ENCODE measurements at regions not wholly inside any gene's neighbourhood (a gene's known extent, or its start where the extent isn't known, plus 50 kb on each side); places are given as distances from the start of the nearest gene placed in this dataset.

- peak; percentile 16 for DNase-seq (ENCODE audit: low spot score)
Observed at GRCh38 chr1:188314557-188315137, 1485.9 kb downstream of the PLA2G4A start.

DNA sequence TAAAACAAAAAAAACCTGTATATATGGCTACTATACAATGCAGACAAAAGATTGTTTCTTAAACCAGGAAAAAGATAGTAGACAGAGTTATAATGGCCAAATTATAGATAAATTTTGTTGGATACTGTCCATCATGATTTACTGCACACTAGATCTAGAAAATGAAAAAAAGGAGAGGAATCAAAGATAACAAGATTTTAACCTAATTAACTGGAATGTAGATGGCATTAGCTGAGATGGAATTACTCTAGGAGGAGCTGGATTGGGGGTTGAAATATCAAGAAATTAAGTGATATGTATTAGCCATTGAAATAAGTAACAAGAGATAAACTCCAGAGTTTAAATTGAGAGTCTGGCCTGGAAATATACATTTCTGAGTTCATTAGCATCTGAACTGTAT is 1489.1 kb downstream of the PLA2G4A start:
- no peak for DNase-seq (ENCODE audit: low spot score)

DNA sequence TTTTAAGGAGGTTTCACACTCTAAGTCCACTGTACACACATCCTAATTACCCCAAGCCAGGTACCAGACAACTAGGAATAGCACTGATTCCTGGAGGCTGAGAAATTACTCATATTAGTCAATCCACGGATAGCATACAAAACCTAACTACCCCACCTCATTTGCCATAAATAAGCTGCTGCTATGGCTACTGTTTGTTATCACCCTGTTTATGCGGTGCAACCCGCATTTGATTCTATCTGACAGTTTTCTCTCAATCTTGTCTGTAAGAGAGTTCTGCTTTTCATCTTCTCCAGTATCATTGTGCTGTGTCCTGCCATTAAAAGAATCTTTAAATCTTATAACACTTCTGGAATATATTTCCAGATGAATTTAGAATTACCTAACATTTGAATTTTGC is 1496.5 kb downstream of the PLA2G4A start:
- DNase-seq (ENCODE audit: low spot score): no peak

- DNase-seq (ENCODE audit: low spot score): no peak
Observed at GRCh38 chr1:188343914-188344313, 1515.2 kb downstream of the PLA2G4A start.

GRCh38 chr1:188350104-188350503 is 1521.4 kb downstream of the PLA2G4A start:
- DNase-seq (ENCODE audit: low spot score): no peak

- no peak for DNase-seq (ENCODE audit: low spot score)
Observed at GRCh38 chr1:188355082-188355481, 1526.3 kb downstream of the PLA2G4A start.

DNA sequence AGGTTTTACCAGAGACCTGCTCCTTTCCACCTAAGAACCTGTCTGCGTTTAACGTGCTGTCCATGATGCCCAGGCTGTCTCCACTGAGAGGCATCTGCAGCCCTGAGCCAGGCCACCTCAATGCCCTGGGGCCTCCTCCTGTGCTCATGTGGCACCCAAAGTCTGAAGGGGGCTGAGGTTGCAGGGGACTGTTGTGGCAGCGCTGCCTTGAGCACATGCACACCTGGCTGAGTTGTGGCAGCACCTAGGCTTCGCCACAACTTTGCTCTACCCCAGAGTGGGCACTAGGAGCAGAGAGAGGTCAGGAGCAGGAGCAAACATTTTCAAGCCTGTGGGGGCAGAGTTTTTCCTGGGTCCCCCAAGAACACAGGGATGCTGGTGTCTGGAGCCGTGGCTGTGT is 1527.1 kb downstream of the PLA2G4A start:
- no peak for DNase-seq (ENCODE audit: low spot score)

DNA sequence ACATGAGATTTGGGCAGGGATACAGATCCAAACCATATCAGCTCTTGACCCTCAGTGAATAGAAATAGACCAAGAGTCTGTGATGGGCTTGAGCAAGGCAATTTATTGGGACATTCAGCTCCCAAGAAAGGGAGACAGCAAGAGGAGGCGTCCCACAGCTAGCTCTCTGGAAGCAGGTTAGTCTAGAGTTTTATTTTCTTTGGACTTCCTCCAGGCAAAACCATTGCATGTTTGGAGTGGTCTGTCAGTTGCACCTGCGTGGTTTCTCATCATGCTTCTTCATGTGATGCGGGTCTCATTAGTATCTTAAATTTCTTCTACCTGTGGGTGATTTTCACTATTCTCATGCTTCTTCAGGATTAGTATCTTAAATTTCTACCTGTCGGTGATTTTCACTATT is 1530.6 kb downstream of the PLA2G4A start:
- no peak for DNase-seq (ENCODE audit: low spot score)

- no peak for DNase-seq (ENCODE audit: low spot score)
Observed at GRCh38 chr1:188363943-188364342, 1535.2 kb downstream of the PLA2G4A start.

DNA sequence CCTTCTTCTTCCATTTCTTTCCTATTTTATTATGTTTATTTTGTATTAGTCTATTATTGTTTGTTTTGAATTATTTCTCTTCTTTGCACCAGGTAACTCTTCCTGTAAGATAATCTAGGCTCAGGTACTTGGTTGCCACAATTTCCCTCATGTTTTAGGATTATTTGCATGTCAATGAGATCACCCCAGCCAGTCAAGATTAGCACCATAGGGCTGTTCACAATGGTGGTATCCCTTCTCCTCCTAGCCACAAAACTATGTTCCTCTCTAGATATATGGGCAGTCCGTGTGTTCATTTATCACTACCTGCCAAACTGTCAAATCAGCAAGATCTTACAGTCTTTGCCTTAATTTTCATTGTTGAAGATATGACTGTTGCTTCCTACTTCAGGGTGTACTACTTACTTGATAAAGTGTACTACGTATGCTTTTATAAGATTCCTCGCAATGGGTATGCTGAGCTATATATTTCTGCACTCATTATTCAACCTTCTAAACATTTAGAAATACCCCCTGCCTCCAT is 1536.2 kb downstream of the PLA2G4A start:
- DNase-seq (ENCODE audit: low spot score): no peak

DNA sequence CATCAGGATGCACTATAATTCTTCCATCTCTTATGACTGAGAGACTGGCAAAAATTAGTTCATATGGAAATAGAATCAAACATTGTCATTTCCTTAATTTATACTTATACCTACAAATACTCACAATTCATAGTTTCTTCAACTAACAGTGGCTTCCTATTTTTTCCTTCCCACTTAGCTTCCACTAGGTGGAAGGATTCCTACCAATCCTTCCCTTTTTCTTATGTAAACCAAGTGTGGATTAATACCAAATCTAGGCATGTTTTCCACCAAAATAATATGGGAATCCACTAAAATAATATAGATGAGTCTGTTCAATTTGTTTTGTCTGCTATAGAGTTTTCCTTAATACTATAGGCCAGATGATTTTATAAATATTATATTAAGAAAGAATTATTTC is 1537.1 kb downstream of the PLA2G4A start:
- no peak for DNase-seq (ENCODE audit: low spot score)

DNA sequence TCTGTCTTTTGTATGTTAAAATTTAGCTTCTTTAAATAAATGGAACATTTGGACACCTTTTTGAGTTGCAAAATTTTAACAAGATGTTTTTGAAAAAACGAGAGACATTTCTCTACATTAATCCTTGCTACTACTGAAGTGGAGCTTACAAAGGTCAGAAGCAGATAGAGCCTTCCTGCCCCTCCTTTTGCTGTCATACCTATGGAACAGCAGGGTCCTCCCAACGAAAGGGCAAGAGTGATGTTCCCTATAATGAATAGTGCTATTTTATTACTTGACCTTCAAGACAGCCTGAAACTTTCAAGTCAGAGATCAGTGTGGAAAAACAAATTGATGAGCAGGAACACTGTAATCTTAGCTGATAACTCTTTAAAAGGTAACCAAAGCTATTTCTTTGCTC is 1538.9 kb downstream of the PLA2G4A start:
- no peak for DNase-seq (ENCODE audit: low spot score)

DNA sequence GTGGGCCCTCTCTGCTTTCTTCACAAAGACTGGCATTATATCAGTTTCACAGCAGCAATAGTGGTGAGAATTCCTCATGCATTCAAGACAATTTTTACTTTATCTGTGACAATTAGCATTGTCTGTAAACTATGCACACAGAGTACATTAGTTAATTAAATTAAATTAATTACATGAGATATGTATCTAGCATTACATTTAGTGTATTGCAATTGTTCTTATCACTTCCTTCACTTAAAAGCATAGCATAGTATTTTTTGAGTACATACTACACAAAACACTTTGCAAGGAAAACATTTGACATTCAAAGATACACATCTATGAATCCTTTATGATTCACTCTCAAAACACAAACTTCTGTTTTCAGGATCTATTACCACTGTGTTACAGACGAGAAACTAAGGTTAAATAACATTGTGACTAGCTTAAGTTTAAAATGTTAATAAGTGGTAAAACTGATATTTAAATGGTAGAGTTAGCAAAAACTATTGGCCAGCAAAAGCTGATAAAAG is 1542.6 kb downstream of the PLA2G4A start:
- no peak for DNase-seq (ENCODE audit: low spot score)

GRCh38 chr1:188372821-188373220 is 1544.1 kb downstream of the PLA2G4A start:
- no peak for DNase-seq (ENCODE audit: low spot score)

GRCh38 chr1:188382851-188383250 is 1554.1 kb downstream of the PLA2G4A start:
- DNase-seq (ENCODE audit: low spot score): no peak

- DNase-seq (ENCODE audit: low spot score): no peak
Observed at GRCh38 chr1:188386161-188386560, 1557.4 kb downstream of the PLA2G4A start.

- DNase-seq (ENCODE audit: low spot score): no peak
Observed at GRCh38 chr1:188386666-188387065, 1557.9 kb downstream of the PLA2G4A start.

DNA sequence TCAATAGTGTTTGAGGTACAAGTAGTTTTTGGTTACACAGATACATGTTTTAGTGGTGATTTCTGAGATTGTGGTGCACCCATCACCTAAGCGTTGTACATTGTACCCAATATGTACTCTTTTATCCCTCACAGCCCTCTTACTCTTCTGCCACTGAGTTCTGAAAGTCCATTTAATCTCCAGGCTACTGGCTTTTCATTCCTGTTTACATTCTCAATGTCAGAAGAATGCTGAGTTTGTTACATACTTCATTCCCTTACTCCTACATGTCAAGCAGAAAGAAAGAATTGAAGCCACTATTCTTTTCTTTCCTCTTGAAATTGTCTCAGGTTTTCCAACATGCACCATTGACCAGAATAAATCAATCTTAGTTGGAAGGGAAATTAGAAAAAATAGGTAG is 1565.9 kb downstream of the PLA2G4A start:
- DNase-seq (ENCODE audit: low spot score): no peak

GRCh38 chr1:188397521-188397920 is 1568.8 kb downstream of the PLA2G4A start:
- no peak for DNase-seq (ENCODE audit: low spot score)

DNA sequence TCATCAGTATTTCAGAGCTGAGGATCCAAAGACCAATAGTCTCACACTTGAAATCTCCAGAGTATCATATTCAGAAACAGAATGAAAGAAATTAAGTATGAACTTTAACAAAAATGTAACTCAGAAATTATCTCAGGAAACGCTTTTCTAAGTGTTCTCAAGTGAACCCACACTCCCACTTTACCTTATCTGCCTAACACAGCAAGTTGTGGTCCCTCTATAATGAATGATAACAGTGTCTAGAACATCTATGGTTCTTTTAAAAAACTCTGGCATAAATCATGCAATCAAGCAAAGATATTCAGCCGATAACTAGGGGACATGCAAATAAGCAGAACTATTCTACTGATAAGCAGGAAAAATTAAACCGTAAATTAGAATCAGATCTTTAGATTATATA is 1574.2 kb downstream of the PLA2G4A start:
- DNase-seq (ENCODE audit: low spot score): no peak

- DNase-seq (ENCODE audit: low spot score): no peak
Observed at GRCh38 chr1:188406636-188407035, 1577.9 kb downstream of the PLA2G4A start.

- no peak for DNase-seq (ENCODE audit: low spot score)
Observed at GRCh38 chr1:188420177-188420576, 1591.4 kb downstream of the PLA2G4A start.

DNA sequence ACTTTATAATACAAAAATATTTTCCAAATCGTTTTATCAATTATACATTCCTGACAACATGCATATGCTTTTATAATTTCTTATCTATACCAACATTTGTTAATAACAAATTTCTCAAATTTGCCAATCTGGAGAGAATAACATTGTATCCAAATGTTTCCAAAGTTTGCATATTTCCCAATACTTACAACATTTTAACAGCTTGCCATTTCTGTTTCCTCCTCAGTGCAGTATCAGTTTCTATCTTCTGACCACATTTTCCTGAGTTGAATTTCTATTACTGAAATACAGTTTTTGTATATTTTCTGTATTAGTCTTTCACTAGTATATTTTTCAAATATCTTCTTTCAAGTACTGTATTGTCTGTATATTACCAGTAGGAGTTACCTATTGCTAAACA is 1594.3 kb downstream of the PLA2G4A start:
- no peak for DNase-seq (ENCODE audit: low spot score)

GRCh38 chr1:188424176-188424575 is 1595.4 kb downstream of the PLA2G4A start:
- no peak for DNase-seq (ENCODE audit: low spot score)
